Erythroblast (primary cell): ENCODE measurements at regions not wholly inside any gene's neighbourhood (a gene's known extent, or its start where the extent isn't known, plus 50 kb on each side); places are given as distances from the start of the nearest gene placed in this dataset.

Experiments used
- GATA1 ChIP-seq: IDR thresholded peaks from 2 replicates; pipeline ENCODE4 v1.6.1; 2011; ENCODE audit warnings: low read depth, mild to moderate bottlenecking, control low read depth, low read length, moderate library complexity
- POLR2A ChIP-seq: IDR thresholded peaks from 2 replicates; pipeline ENCODE4 v1.6.1; 2011; ENCODE audit warnings: mild to moderate bottlenecking, low read length

DNA sequence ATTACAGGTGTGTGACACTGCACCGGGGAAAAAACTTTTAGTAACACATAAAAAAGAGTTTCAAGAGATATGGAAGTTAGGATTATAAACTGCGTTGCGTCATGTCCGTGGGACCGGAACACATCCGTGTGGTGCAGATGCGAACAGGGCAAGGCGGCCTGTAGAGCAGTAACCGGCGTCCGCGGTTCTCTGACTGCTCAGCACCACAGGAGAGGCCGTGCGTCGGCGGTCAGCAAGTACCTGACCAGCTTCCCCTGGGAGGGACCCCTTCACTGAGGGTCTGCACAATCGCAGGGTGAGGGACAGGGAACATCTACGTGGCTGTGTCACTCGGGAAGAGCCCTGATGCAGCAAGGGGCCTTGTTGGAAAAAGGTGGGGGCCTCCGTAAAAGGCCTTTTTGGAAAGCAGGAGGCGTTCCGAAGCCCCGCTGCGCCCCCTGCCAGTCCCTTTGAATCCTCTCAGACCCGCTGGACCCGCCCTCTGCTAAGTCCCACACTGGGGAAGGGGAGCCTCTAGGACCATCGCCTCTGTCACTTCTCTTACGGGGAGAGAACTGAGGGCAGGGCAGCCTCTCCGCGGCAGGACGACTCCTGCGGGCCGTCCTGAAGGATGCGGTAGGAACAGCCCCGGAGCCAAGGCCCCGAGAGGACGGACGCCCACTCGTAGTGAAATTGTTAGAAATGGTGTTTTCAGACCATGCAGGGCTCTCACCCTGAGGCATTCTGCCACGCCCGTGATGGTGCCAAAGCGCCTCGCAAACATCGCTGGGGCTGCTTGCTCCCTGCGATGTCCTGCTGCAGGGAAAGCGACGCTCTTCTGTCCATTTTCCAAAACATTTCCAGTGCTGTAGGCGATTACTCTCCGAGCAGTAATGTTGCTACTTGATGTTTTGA is 771.6 kb upstream of the COBL start:
- no peak for TF ChIP-seq POLR2A
- TF ChIP-seq GATA1 = no peak
